IMR-90 (cell line): ENCODE measurements at regions not wholly inside any gene's neighbourhood (a gene's known extent, or its start where the extent isn't known, plus 50 kb on each side); places are given as distances from the start of the nearest gene placed in this dataset.

Experiments
- ATAC-seq: fragments of 200-7000 bp; cut with Tn5 transposase; 2 replicates; pipeline ENCODE4 v1.9.1; 2020; ENCODE audit warnings: low read depth, mild to moderate bottlenecking, moderate library complexity
- BruUV-seq: library from RNA; stranded (reverse); fragments of 400-500 nt; replicated peaks from 2 replicates; lab custom pipeline; 2021; lab: Mats Ljungman, UMichigan
- CTCF ChIA-PET: fragments of 300-600 bp; formaldehyde crosslinking; extraction: SDS; loops from one replicate; lab custom pipeline; 2021; ENCODE audit warnings: antibody characterized with exemption; lab: Yijun Ruan, JAX
- POLR2A ChIA-PET: fragments of 300-600 bp; sonication (Branson Sonifier 250); formaldehyde crosslinking; loops from one replicate; lab custom pipeline; 2022; ENCODE audit warnings: antibody characterized with exemption; ENCODE audit not compliant: unreplicated experiment; lab: Charles Lee
- DNase-seq: peaks from one replicate; pipeline ENCODE4 v3.0.0; 2013
- H2AFZ ChIP-seq: replicated peaks from 2 replicates; pipeline ENCODE3; 2013; ENCODE audit warnings: low read length, mild to moderate bottlenecking; ENCODE audit not compliant: poor library complexity
- H2AK5ac ChIP-seq: 2 replicates; pipeline ENCODE4 v1.6.1; 2013; ENCODE audit warnings: low read depth, low read length, inconsistent platforms
- H2AK9ac ChIP-seq: replicated peaks from 2 replicates; pipeline ENCODE3; 2013; ENCODE audit warnings: mild to moderate bottlenecking, low read depth, low read length, moderate library complexity; ENCODE audit not compliant: poor library complexity
- H2BK120ac ChIP-seq: 2 replicates; pipeline ENCODE4 v1.6.1; 2013; ENCODE audit warnings: low read depth, low read length, inconsistent platforms
- H2BK15ac ChIP-seq: 3 replicates; pipeline ENCODE4 v1.6.1; 2013; ENCODE audit warnings: low read depth, low read length, inconsistent platforms
- H2BK20ac ChIP-seq: 2 replicates; pipeline ENCODE4 v1.6.1; 2013; ENCODE audit warnings: low read depth, mild to moderate bottlenecking, inconsistent platforms, low read length, moderate library complexity
- H2BK5ac ChIP-seq: 2 replicates; pipeline ENCODE4 v1.6.1; 2013; ENCODE audit warnings: mild to moderate bottlenecking, low read depth, low read length, inconsistent platforms; ENCODE audit not compliant: poor library complexity, severe bottlenecking
- H3K14ac ChIP-seq: replicated peaks from 2 replicates; pipeline ENCODE4 v1.6.1; 2013; ENCODE audit warnings: low read depth, low read length, inconsistent platforms
- H3K18ac ChIP-seq: 2 replicates; pipeline ENCODE4 v1.6.1; 2013; ENCODE audit warnings: low read depth, low read length, control low read depth
- H3K23ac ChIP-seq: 2 replicates; pipeline ENCODE4 v1.6.1; 2013; ENCODE audit warnings: low read depth, low read length, inconsistent platforms
- H3K27ac ChIP-seq: 2 replicates; pipeline ENCODE4 v1.5.1; 2013; ENCODE audit warnings: mild to moderate bottlenecking, control low read depth, low read length; ENCODE audit not compliant: insufficient read depth
- H3K27me3 ChIP-seq: 2 replicates; pipeline ENCODE4 v1.6.1; 2013; ENCODE audit warnings: low read length; ENCODE audit not compliant: control insufficient read depth, insufficient read depth
- H3K36me3 ChIP-seq: 2 replicates; pipeline ENCODE4 v1.6.1; 2013; ENCODE audit warnings: low read length, mixed read lengths; ENCODE audit not compliant: control insufficient read depth, insufficient read depth
- H3K4ac ChIP-seq: 2 replicates; pipeline ENCODE4 v1.6.1; 2013; ENCODE audit warnings: low read depth, low read length, inconsistent platforms
- H3K4me1 ChIP-seq: 2 replicates; pipeline ENCODE4 v1.6.1; 2013; ENCODE audit warnings: low read length, mixed read lengths; ENCODE audit not compliant: control insufficient read depth, insufficient read depth
- H3K4me2 ChIP-seq: 2 replicates; pipeline ENCODE4 v1.6.1; 2013; ENCODE audit warnings: low read depth, mild to moderate bottlenecking, control low read depth, low read length, moderate library complexity
- H3K4me3 ChIP-seq: 2 replicates; pipeline ENCODE4 v1.5.1; 2013; ENCODE audit warnings: low read depth, mild to moderate bottlenecking, control low read depth, low read length, moderate library complexity; ENCODE audit not compliant: insufficient read depth
- H3K56ac ChIP-seq: 2 replicates; pipeline ENCODE4 v1.6.1; 2013; ENCODE audit warnings: low read length, inconsistent platforms; ENCODE audit not compliant: insufficient read depth; ENCODE audit errors: extremely low read depth
- H3K79me1 ChIP-seq, 2 experiments: 2 replicates each; pipeline ENCODE4 v1.6.1; 2013; ENCODE audit warnings: low read length in 2 of 2, inconsistent platforms in 1 of 2, low read depth in 1 of 2
- H3K9ac ChIP-seq: 2 replicates; pipeline ENCODE4 v1.6.1; 2013; ENCODE audit warnings: low read depth, low read length, control low read depth
- H3K9me1 ChIP-seq: 2 replicates; pipeline ENCODE4 v1.6.1; 2013; ENCODE audit warnings: low read length, inconsistent platforms; ENCODE audit not compliant: insufficient read depth
- H3K9me3 ChIP-seq: 2 replicates; pipeline ENCODE4 v1.6.1; 2013; ENCODE audit warnings: low read length; ENCODE audit not compliant: control insufficient read depth, insufficient read depth
- H4K20me1 ChIP-seq: 2 replicates; pipeline ENCODE4 v1.6.1; 2013; ENCODE audit warnings: low read length, inconsistent platforms; ENCODE audit not compliant: insufficient read depth
- H4K5ac ChIP-seq: 2 replicates; pipeline ENCODE4 v1.6.1; 2013; ENCODE audit warnings: mild to moderate bottlenecking, low read depth, low read length, control low read depth
- H4K8ac ChIP-seq, 2 experiments: 2 replicates each; pipeline ENCODE4 v1.6.1; 2013; ENCODE audit warnings: low read depth in 2 of 2, low read length in 2 of 2, control low read depth in 1 of 2, inconsistent platforms in 1 of 2
- H4K91ac ChIP-seq: 2 replicates; pipeline ENCODE4 v1.6.1; 2013; ENCODE audit warnings: low read depth, low read length, inconsistent platforms; ENCODE audit not compliant: insufficient read depth
- BHLHE40 ChIP-seq: fragments of 150-350 bp; IDR thresholded peaks from 2 replicates; pipeline ENCODE4 v1.6.1; 2016; ENCODE audit warnings: mild to moderate bottlenecking, low read depth, low read length
- CEBPB ChIP-seq: IDR thresholded peaks from 2 replicates; pipeline ENCODE4 v1.6.1; 2012; ENCODE audit warnings: low read depth, low read length, improper control_type of control experiment
- CHD1 ChIP-seq: IDR thresholded peaks from 2 replicates; pipeline ENCODE4 v1.6.1; 2012; ENCODE audit warnings: low read depth, low read length, improper control_type of control experiment
- FOS ChIP-seq: fragments of 150-350 bp; IDR thresholded peaks from 2 replicates; pipeline ENCODE4 v1.6.1; 2016; ENCODE audit warnings: low read depth, low read length
- MAFK ChIP-seq: IDR thresholded peaks from 2 replicates; pipeline ENCODE4 v1.6.1; 2012; ENCODE audit warnings: low read depth, low read length, improper control_type of control experiment
- MAZ ChIP-seq: IDR thresholded peaks from 2 replicates; pipeline ENCODE4 v1.6.1; 2012; ENCODE audit warnings: low read depth, mild to moderate bottlenecking, low read length, improper control_type of control experiment, moderate library complexity, borderline replicate concordance
- MXI1 ChIP-seq: IDR thresholded peaks from 2 replicates; pipeline ENCODE4 v1.6.1; 2012; ENCODE audit warnings: low read depth, mild to moderate bottlenecking, low read length, moderate library complexity, borderline replicate concordance
- NFE2L2 ChIP-seq: fragments of 150-350 bp; IDR thresholded peaks from 2 replicates; pipeline ENCODE4 v1.6.1; 2016; ENCODE audit warnings: low read depth, mild to moderate bottlenecking, low read length
- RAD21 ChIP-seq: IDR thresholded peaks from 2 replicates; pipeline ENCODE4 v1.6.1; 2012; ENCODE audit warnings: low read length, improper control_type of control experiment
- RCOR1 ChIP-seq: IDR thresholded peaks from 2 replicates; pipeline ENCODE4 v1.6.1; 2012; ENCODE audit warnings: mild to moderate bottlenecking, low read length, improper control_type of control experiment; ENCODE audit not compliant: insufficient replicate concordance
- RFX5 ChIP-seq: IDR thresholded peaks from 2 replicates; pipeline ENCODE4 v1.8.0; 2012; ENCODE audit warnings: low read depth, mild to moderate bottlenecking, low read length, moderate library complexity
- WGBS, 2 experiments: methylation state at CpG; one replicate each; pipeline versions ENCODE4 v1.1.5 to v1.1.7; 2013; ENCODE audit warnings: missing lambda C conversion rate in 2 of 2; ENCODE audit not compliant: insufficient read length in 1 of 2; ENCODE audit errors: extremely low coverage in 2 of 2; 5-methylcytosine and 5-hydroxymethylcytosine counted together
- dilution Hi-C: fragments of 300-500 bp; cut with HindIII; formaldehyde crosslinking; loops from one replicate; pipeline ENCODE4 v1.14.3; 2018; ENCODE audit warnings: low sequenced_read_pairs; ENCODE audit not compliant: unreplicated experiment
- in situ Hi-C: fragments of 300-500 bp; cut with MboI; formaldehyde crosslinking; loops from 3 replicates; pipeline ENCODE4 v1.14.3; 2019; ENCODE audit warnings: low sequenced_read_pairs, inconsistent platforms, mixed read lengths
- intact Hi-C: fragments of 100-400 bp; cut with micrococcal nuclease; formaldehyde crosslinking; loops from 2 replicates; pipeline ENCODE4 v1.10.0; 2022
- TF ChIP-seq, protein P1 (sequence below): fragments of 150-350 bp; IDR thresholded peaks from 2 replicates; pipeline ENCODE4 v1.6.1; 2017; ENCODE audit warnings: mild to moderate bottlenecking, antibody characterized with exemption, low read length, low read depth
- TF ChIP-seq, protein P2 (sequence below): conservative IDR thresholded peaks from 2 replicates; pipeline ENCODE4 v1.5.1; 2012; ENCODE audit warnings: mild to moderate bottlenecking, low read depth, low read length, improper control_type of control experiment
- TF ChIP-seq, protein P3 (sequence below): fragments of 150-350 bp; IDR thresholded peaks from 2 replicates; pipeline ENCODE4 v1.6.1; 2016; ENCODE audit warnings: low read depth, mild to moderate bottlenecking, low read length, moderate library complexity, borderline replicate concordance

DNA sequence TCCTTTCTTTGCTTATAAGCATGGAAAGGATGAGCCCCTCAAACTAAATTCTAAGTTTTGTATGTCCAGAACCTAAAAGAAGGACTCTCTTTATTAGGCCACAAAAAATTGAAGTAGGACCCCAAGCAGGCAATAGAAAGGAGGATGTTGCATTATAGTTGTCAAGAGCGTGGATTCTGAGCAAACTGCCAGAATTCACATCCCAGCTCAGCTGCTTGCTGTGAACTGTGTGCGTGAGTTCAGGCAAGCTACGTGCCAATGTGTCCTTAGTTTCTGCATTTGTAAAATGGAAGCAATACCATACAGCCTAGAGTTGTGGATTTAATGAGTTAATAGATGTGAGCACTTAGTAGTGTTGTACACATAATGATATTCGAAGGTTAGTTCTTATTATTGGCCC, 70.6 kb upstream of the SLC44A1 start:
- dilution Hi-C loops: no loop called here
- Histone ChIP-seq H3K18ac (no peak overlapping the region), H3K27ac (no peak overlapping the region), H2BK120ac (no peak overlapping the region), H3K4me3 (no peak overlapping the region), H4K8ac (no peak overlapping the region), H3K56ac (no peak overlapping the region), H2BK5ac (no peak overlapping the region), H3K4me1 (no peaks in the 10 kb centered on the region; the same call in 1 of the 2 replicates), H4K91ac (no peak overlapping the region), H2BK20ac (no peak overlapping the region), H3K14ac (no peak overlapping the region), H4K20me1 (no peaks in the 10 kb centered on the region), H3K27me3 (no peaks in the 10 kb centered on the region), H3K9me3 (no peaks in the 10 kb centered on the region), H3K36me3 (no peaks in the 10 kb centered on the region), H2BK15ac (no peak overlapping the region), H3K23ac (no peak overlapping the region), H2AK5ac (no peak overlapping the region), H3K4ac (no peak overlapping the region), H3K9ac (no peak overlapping the region), H3K4me2 (no peak overlapping the region), H2AK9ac (no peak overlapping the region), H3K79me1 (no peaks in the 10 kb centered on the region), H4K5ac (no peak overlapping the region), H3K9me1 (no peaks in the 10 kb centered on the region), H2AFZ (no peak overlapping the region)
- intact Hi-C loops: no loop called here
- in situ Hi-C loops: no loop called here
- DNase-seq: no peak
- WGBS, 2 experiments: no CpG with 5 or more reads among the region's 4 CpGs
- BruUV-seq: no TSS peak
- no peak for TF ChIP-seq FOS
- no peak for TF ChIP-seq MAFK
- no peak for TF ChIP-seq MXI1
- TF ChIP-seq, protein P1, sequence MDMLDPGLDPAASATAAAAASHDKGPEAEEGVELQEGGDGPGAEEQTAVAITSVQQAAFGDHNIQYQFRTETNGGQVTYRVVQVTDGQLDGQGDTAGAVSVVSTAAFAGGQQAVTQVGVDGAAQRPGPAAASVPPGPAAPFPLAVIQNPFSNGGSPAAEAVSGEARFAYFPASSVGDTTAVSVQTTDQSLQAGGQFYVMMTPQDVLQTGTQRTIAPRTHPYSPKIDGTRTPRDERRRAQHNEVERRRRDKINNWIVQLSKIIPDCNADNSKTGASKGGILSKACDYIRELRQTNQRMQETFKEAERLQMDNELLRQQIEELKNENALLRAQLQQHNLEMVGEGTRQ: no peak
- TF ChIP-seq BHLHE40: no peak
- TF ChIP-seq RFX5: no peak
- no peak for TF ChIP-seq CHD1
- no peak for TF ChIP-seq RAD21
- TF ChIP-seq, protein P2, sequence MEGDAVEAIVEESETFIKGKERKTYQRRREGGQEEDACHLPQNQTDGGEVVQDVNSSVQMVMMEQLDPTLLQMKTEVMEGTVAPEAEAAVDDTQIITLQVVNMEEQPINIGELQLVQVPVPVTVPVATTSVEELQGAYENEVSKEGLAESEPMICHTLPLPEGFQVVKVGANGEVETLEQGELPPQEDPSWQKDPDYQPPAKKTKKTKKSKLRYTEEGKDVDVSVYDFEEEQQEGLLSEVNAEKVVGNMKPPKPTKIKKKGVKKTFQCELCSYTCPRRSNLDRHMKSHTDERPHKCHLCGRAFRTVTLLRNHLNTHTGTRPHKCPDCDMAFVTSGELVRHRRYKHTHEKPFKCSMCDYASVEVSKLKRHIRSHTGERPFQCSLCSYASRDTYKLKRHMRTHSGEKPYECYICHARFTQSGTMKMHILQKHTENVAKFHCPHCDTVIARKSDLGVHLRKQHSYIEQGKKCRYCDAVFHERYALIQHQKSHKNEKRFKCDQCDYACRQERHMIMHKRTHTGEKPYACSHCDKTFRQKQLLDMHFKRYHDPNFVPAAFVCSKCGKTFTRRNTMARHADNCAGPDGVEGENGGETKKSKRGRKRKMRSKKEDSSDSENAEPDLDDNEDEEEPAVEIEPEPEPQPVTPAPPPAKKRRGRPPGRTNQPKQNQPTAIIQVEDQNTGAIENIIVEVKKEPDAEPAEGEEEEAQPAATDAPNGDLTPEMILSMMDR: no peak
- no peak for TF ChIP-seq NFE2L2
- no peak for TF ChIP-seq MAZ
- TF ChIP-seq CEBPB: no peak
- no peak for TF ChIP-seq RCOR1
- TF ChIP-seq, protein P3, sequence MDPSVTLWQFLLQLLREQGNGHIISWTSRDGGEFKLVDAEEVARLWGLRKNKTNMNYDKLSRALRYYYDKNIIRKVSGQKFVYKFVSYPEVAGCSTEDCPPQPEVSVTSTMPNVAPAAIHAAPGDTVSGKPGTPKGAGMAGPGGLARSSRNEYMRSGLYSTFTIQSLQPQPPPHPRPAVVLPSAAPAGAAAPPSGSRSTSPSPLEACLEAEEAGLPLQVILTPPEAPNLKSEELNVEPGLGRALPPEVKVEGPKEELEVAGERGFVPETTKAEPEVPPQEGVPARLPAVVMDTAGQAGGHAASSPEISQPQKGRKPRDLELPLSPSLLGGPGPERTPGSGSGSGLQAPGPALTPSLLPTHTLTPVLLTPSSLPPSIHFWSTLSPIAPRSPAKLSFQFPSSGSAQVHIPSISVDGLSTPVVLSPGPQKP: no peak
- ATAC-seq: no peak
- CTCF ChIA-PET: interaction anchor here (0.6 kb wide), 1 partner anchor 20 kb away, joined by 3 read pairs; no protein-coding TSS in a partner anchor
- POLR2A ChIA-PET: no interaction called here
